Upper lobe of left lung (tissue), 4 donors: ENCODE measurements at regions not wholly inside any gene's neighbourhood (a gene's known extent, or its start where the extent isn't known, plus 50 kb on each side); places are given as distances from the start of the nearest gene placed in this dataset.

ENCODE experiments used
- CTCF ChIP-seq, 6 experiments: fragments of 450-650 bp in 4 of 6; fragments of 200-600 bp in 2 of 6; sonication (generic) in 2 of 6; IDR thresholded peaks; one replicate each; pipeline ENCODE4 v1.5.1; 2016 to 2019; ENCODE audit warnings: antibody characterized with exemption in 6 of 6
- EP300 ChIP-seq, 4 donors: sonication (generic); formaldehyde crosslinking; IDR thresholded peaks; one replicate each; pipeline ENCODE4 v1.5.1; 2017; ENCODE audit warnings: antibody characterized with exemption in 4 of 4, control low read depth in 2 of 4

GRCh38 chr10:33036670-33037069 lies 78.6 kb upstream of the ITGB1 start:
- TF ChIP-seq CTCF (IDR thresholded peaks at IDR 0.05), result no peak
- TF ChIP-seq EP300 (IDR thresholded peaks at IDR 0.05), result no peak
